ENCODE measurements at regions not wholly inside any gene's neighbourhood (a gene's known extent, or its start where the extent isn't known, plus 50 kb on each side); places are given as distances from the start of the nearest gene placed in this dataset.
"Not testable (repeated sequence)": the region's sequence is repeated elsewhere in the genome, so short reads cannot be mapped to it uniquely, and the experiment has no call there.

DNA sequence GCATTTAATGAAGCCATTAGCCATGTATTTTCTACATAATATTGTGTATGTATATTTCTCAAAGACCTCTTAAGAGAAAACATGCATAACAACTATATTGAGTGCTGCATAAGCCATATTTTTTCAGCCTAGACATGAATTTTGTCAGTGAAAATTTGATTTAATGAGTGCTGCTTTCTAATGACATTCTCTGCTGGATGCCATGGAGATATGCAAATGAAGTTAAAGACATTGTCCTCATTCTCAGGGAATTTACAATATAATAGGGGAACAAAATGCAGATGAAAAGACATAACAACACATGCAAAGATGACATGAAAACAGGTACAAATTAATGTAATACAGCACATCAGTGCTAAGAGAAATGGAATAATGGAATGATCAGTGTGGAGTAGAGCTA is 118.7 kb downstream of the ATOH1 start:
- Histone ChIP-seq H3K27me3 (no peaks in the 10 kb centered on the region), H3K9ac (ENCODE audit: low read depth in 2 of 2, low read length in 2 of 2) (no peak overlapping the region), H3K9me3 (no peaks in the 10 kb centered on the region), H3K4me3 (no peak overlapping the region), H3K27ac (no peak overlapping the region), H3K36me3 (no peaks in the 10 kb centered on the region), H3K4me1 (no peaks in the 10 kb centered on the region)
- intact Hi-C loops (cut with DNase I) = no loop called here
- DNase-seq = no peak
- TF ChIP-seq, protein P1, sequence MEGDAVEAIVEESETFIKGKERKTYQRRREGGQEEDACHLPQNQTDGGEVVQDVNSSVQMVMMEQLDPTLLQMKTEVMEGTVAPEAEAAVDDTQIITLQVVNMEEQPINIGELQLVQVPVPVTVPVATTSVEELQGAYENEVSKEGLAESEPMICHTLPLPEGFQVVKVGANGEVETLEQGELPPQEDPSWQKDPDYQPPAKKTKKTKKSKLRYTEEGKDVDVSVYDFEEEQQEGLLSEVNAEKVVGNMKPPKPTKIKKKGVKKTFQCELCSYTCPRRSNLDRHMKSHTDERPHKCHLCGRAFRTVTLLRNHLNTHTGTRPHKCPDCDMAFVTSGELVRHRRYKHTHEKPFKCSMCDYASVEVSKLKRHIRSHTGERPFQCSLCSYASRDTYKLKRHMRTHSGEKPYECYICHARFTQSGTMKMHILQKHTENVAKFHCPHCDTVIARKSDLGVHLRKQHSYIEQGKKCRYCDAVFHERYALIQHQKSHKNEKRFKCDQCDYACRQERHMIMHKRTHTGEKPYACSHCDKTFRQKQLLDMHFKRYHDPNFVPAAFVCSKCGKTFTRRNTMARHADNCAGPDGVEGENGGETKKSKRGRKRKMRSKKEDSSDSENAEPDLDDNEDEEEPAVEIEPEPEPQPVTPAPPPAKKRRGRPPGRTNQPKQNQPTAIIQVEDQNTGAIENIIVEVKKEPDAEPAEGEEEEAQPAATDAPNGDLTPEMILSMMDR (IDR thresholded peaks at IDR 0.05) = no peak

- H3K27ac ChIP-seq; H3K4me1 ChIP-seq; H3K9ac ChIP-seq (ENCODE audit: low read depth in 2 of 2, low read length in 2 of 2); H3K36me3 ChIP-seq; H3K27me3 ChIP-seq; H3K9me3 ChIP-seq; DNase-seq; intact Hi-C loops (cut with DNase I); H3K4me3 ChIP-seq: not testable (repeated sequence)
Measured at GRCh38 chr4:93950239-93950638, 121.7 kb downstream of the ATOH1 start.

DNA sequence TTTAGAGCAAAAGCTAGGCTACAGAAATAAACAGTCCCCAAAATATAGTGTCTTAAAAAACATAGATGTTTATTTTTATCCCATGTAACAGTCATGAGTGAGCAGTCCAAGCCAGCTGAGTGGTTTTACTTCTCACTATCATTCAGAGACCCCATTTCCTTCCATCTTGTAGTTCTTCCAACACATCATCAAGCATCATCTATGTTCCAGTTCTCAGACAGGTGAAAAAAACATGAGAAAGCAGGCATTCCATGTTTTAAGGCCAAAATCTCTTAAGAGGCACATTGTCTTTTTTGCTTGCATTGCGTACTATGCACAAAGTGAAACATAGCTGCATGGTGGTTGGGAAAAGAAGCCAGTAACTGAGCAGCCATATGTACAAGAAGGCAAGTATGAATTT is 128.6 kb downstream of the ATOH1 start:
- Histone ChIP-seq H3K4me3 (no peak overlapping the region), H3K27me3 (no peaks in the 10 kb centered on the region), H3K36me3 (no peaks in the 10 kb centered on the region), H3K9me3 (no peaks in the 10 kb centered on the region), H3K9ac (ENCODE audit: low read depth in 2 of 2, low read length in 2 of 2) (no peak overlapping the region), H3K27ac (no peak overlapping the region), H3K4me1 (no peaks in the 10 kb centered on the region)
- no peak for DNase-seq
- TF ChIP-seq, protein P1 (IDR thresholded peaks at IDR 0.05) = no peak
- intact Hi-C loops (cut with DNase I) = no loop called here

GRCh38 chr4:93960450-93960849 is 131.9 kb downstream of the ATOH1 start:
- TF ChIP-seq, protein P1 (IDR thresholded peaks at IDR 0.05) = no peak
- no peaks in the 10 kb centered on the region for H3K9me3 ChIP-seq
- no peak overlapping the region for H3K27ac ChIP-seq
- H3K36me3 ChIP-seq = no peaks in the 10 kb centered on the region
- no peaks in the 10 kb centered on the region for H3K4me1 ChIP-seq
- no peak overlapping the region for H3K9ac ChIP-seq (ENCODE audit: low read depth in 2 of 2, low read length in 2 of 2)
- intact Hi-C loops (cut with DNase I) = no loop called here
- no peaks in the 10 kb centered on the region for H3K27me3 ChIP-seq
- no peak overlapping the region for H3K4me3 ChIP-seq
- no peak for DNase-seq

- Histone ChIP-seq H3K36me3 (no peaks in the 10 kb centered on the region), H3K27me3 (no peaks in the 10 kb centered on the region), H3K27ac (no peak overlapping the region), H3K9ac (ENCODE audit: low read depth in 2 of 2, low read length in 2 of 2) (no peak overlapping the region), H3K4me1 (no peaks in the 10 kb centered on the region), H3K9me3 (no peaks in the 10 kb centered on the region), H3K4me3 (no peak overlapping the region)
- no peak for DNase-seq
- TF ChIP-seq, protein P1 (IDR thresholded peaks at IDR 0.05) = no peak
- intact Hi-C loops (cut with DNase I) = no loop called here
Measured at GRCh38 chr4:93960916-93961315, 132.4 kb downstream of the ATOH1 start.

DNA sequence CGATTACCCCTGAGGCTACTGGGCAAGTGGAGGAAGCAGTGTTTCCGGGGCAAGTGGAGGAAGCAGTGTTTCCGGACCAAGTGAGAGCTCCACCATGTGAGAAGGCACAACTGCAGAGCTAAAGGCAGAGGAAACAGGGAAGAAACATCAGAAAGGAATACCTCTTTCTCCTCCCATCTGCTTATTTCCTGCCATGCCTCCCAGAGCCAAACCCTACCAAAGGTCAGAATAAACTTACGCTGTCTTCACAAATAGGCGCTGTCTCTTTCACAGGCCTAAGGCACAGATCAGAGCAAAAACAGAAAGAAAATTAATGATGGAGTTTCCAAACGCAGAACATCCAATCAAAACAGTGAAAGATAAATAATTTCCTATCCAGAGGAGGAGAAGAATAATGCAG is 153.0 kb downstream of the ATOH1 start:
- intact Hi-C loops (cut with DNase I) = loop anchor here (10.0 kb wide), 1 partner anchor 133 kb away; no protein-coding TSS in a partner anchor
- no peak overlapping the region for H3K27ac ChIP-seq
- TF ChIP-seq, protein P1 (IDR thresholded peaks at IDR 0.05) = no peak
- H3K4me3 ChIP-seq = no peak overlapping the region
- H3K36me3 ChIP-seq = no peaks in the 10 kb centered on the region
- DNase-seq = no peak
- H3K4me1 ChIP-seq = no peaks in the 10 kb centered on the region
- H3K9me3 ChIP-seq = no peaks in the 10 kb centered on the region
- no peak overlapping the region for H3K9ac ChIP-seq (ENCODE audit: low read depth in 2 of 2, low read length in 2 of 2)
- no peaks in the 10 kb centered on the region for H3K27me3 ChIP-seq

Data from colonic mucosa (tissue), 4 donors.